Sigmoid colon (tissue), 6 donors: ENCODE measurements at regions not wholly inside any gene's neighbourhood (a gene's known extent, or its start where the extent isn't known, plus 50 kb on each side); places are given as distances from the start of the nearest gene placed in this dataset.

Source experiments
- DNase-seq: peaks from one replicate; pipeline ENCODE4 v3.0.0-alpha.2; 2019
- H3K27ac ChIP-seq, 4 donors: fragments of 200-600 bp; sonication (generic); one replicate each; pipeline ENCODE4 v1.5.1; 2016 to 2019; ENCODE audit warnings: mild to moderate bottlenecking in 1 of 4
- H3K27me3 ChIP-seq, 3 donors: fragments of 200-600 bp; sonication (generic); one replicate each; pipeline ENCODE4 v1.5.1; 2019; ENCODE audit warnings: mild to moderate bottlenecking in 1 of 3
- H3K36me3 ChIP-seq, 4 donors: fragments of 200-600 bp; sonication (generic); one replicate each; pipeline ENCODE4 v1.5.1; 2016 to 2019
- H3K4me1 ChIP-seq, 4 donors: fragments of 200-600 bp; sonication (generic); one replicate each; pipeline ENCODE4 v1.5.1; 2017 to 2019
- H3K4me3 ChIP-seq, 4 donors: fragments of 200-600 bp; sonication (generic); one replicate each; pipeline ENCODE4 v1.5.1; 2017 to 2019; ENCODE audit warnings: mild to moderate bottlenecking in 2 of 4, moderate library complexity in 1 of 4
- H3K9me3 ChIP-seq, 4 donors: fragments of 200-600 bp in 3 of 4; sonication (generic) in 3 of 4; one replicate each; pipeline versions ENCODE4 v1.5.1 to v1.6.1; 2013 to 2019
- EP300 ChIP-seq, 4 donors: sonication (generic); formaldehyde crosslinking; IDR thresholded peaks; one replicate each; pipeline ENCODE4 v1.6.1; 2017; ENCODE audit warnings: antibody characterized with exemption in 4 of 4
- POLR2A ChIP-seq, 2 donors: fragments of 450-650 bp; IDR thresholded peaks; one replicate each; pipeline ENCODE4 v1.6.1; 2016; ENCODE audit warnings: antibody characterized with exemption in 2 of 2, mild to moderate bottlenecking in 2 of 2, moderate library complexity in 2 of 2
- POLR2AphosphoS5 ChIP-seq, 4 donors: sonication (generic); formaldehyde crosslinking; IDR thresholded peaks; one replicate each; pipeline ENCODE4 v1.6.1; 2017; ENCODE audit warnings: antibody characterized with exemption in 4 of 4
- WGBS, 2 donors: extraction: QIAGEN DNeasy Blood & Tissue Kit; methylation state at CpG; one replicate each; pipeline ENCODE4 v1.1.7; 2013; 5-methylcytosine and 5-hydroxymethylcytosine counted together
- intact Hi-C: fragments of 100-400 bp; cut with DNase I; formaldehyde crosslinking; loops from one replicate; pipeline ENCODE4 v1.15.1; 2023
- TF ChIP-seq, protein P1 (sequence below), 4 experiments: fragments of 450-650 bp in 3 of 4; fragments of 200-600 bp in 1 of 4; IDR thresholded peaks; one replicate each; pipeline ENCODE4 v1.5.1; 2016 to 2019; ENCODE audit warnings: antibody characterized with exemption in 4 of 4, mild to moderate bottlenecking in 3 of 4, moderate library complexity in 2 of 4
- donor health status: healthy with polysubstance abuse.
- donor health status: healthy.

DNA sequence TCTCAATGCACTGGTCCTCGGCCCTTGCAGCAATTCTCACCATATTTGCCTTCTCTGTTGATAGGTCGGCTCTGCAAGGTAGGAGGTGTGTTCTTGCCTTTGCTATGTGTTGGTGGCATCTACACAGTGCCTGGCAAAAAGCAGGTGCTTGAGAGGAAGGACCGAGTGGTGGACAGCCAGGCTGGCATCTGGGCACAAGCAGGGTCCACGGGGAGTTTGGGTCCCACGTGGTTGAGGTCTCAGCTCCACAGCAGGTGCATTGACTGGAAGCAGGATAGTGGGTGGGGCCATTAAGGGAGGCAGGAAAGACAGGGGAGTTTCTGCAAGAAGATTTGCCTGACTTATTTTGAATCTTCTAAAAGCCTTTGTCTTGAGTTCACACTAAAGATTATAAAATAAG, 81.2 kb upstream of the WNT4 start:
- Histone ChIP-seq H3K4me1 (no peaks in the 10 kb centered on the region), H3K9me3 (no peaks in the 10 kb centered on the region), H3K27me3 (peaks cover 0 to 6% (median 0%) of the 10 kb centered on the region in 3 donors), H3K4me3 (no peak overlapping the region), H3K36me3 (no peaks in the 10 kb centered on the region), H3K27ac (no peak overlapping the region)
- WGBS, 2 donors = 61 to 80% methylated on average over 5 of the region's 5 CpGs
- intact Hi-C loops = no loop called here
- TF ChIP-seq POLR2A (IDR thresholded peaks at IDR 0.05) (no peak), EP300 (IDR thresholded peaks at IDR 0.05) (no peak), POLR2AphosphoS5 (IDR thresholded peaks at IDR 0.05) (no peak)
- peak; percentile 50 for DNase-seq

DNA sequence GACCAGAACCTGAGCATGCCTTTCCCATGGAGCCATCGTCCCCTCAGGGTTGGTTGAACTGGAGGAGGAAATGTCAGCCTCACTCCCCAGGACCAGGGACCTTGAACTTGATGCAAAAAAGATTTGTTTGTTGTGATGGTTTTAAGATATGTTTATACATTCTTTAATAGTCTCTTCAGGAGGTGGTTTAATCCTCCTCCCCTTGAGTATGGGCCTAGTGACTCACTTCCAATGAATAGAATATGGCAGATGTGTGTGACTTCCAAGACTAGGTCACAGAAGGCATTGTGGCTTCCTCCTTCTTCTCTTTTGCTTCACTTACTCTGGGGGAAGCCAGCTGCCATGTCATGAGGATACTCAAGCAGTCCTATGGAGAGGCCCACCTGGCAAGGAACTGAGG, 81.7 kb upstream of the WNT4 start:
- TF ChIP-seq, protein P1, sequence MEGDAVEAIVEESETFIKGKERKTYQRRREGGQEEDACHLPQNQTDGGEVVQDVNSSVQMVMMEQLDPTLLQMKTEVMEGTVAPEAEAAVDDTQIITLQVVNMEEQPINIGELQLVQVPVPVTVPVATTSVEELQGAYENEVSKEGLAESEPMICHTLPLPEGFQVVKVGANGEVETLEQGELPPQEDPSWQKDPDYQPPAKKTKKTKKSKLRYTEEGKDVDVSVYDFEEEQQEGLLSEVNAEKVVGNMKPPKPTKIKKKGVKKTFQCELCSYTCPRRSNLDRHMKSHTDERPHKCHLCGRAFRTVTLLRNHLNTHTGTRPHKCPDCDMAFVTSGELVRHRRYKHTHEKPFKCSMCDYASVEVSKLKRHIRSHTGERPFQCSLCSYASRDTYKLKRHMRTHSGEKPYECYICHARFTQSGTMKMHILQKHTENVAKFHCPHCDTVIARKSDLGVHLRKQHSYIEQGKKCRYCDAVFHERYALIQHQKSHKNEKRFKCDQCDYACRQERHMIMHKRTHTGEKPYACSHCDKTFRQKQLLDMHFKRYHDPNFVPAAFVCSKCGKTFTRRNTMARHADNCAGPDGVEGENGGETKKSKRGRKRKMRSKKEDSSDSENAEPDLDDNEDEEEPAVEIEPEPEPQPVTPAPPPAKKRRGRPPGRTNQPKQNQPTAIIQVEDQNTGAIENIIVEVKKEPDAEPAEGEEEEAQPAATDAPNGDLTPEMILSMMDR (IDR thresholded peaks at IDR 0.05) = no peak
- TF ChIP-seq POLR2A (IDR thresholded peaks at IDR 0.05) (no peak), EP300 (IDR thresholded peaks at IDR 0.05) (no peak), POLR2AphosphoS5 (IDR thresholded peaks at IDR 0.05) (no peak)
- no peaks in the 10 kb centered on the region for H3K4me1 ChIP-seq
- no peaks in the 10 kb centered on the region for H3K36me3 ChIP-seq
- H3K27me3 ChIP-seq = peaks cover 0 to 6% (median 0%) of the 10 kb centered on the region in 3 donors
- WGBS, 2 donors = 90 to 95% methylated on average over 1 of the region's 1 CpG
- H3K27ac ChIP-seq = no peak overlapping the region
- no peak for DNase-seq
- H3K9me3 ChIP-seq = no peaks in the 10 kb centered on the region
- H3K4me3 ChIP-seq = no peak overlapping the region
- intact Hi-C loops = no loop called here

DNA sequence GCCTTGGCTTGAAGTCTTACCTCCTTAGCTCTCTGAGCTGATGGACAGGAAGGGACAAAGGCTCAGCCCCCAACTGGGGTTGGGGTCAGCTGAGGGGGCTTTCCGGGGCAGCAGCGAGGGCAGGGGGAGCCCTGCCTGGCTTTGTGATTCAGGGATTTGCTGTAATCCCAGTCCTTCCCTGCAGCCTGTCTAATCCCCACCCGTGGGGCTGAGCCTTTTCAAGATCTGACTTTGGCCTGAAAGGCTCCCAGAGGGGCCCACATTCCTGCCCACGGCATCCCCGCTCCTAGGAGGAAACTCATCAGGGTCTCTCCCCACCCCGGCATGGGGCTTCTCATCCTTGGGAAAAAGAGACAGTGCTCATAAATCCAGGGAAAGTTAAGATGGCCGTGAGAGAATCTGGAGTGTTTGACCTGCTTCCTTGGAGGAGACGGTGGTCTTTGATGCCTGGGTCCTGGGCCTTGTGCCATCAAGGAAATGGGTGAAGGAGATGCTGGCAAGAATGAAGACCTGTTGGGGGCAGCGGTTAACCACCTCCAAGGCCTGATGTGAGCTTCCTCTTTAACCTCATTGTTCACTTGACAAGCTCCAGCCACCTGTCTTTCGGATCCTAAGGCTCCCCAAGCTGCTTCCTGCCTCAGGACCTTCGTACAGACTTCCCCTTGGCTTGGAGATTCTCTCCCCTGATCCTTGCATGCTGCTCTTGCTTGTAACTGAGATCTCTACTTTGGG, 83.1 kb upstream of the WNT4 start:
- TF ChIP-seq POLR2A (IDR thresholded peaks at IDR 0.05) (no peak), EP300 (IDR thresholded peaks at IDR 0.05) (no peak), POLR2AphosphoS5 (IDR thresholded peaks at IDR 0.05) (no peak)
- TF ChIP-seq, protein P1 (IDR thresholded peaks at IDR 0.05) = no peak
- no peaks in the 10 kb centered on the region for H3K4me1 ChIP-seq
- DNase-seq = no peak
- H3K36me3 ChIP-seq = no peaks in the 10 kb centered on the region
- H3K27me3 ChIP-seq = peaks cover 0 to 6% (median 0%) of the 10 kb centered on the region in 3 donors
- no peaks in the 10 kb centered on the region for H3K9me3 ChIP-seq
- H3K4me3 ChIP-seq = no peak overlapping the region
- intact Hi-C loops = no loop called here
- 56 to 72% methylated on average over 11 of the region's 11 CpGs for WGBS, 2 donors
- H3K27ac ChIP-seq = no peak overlapping the region

DNA sequence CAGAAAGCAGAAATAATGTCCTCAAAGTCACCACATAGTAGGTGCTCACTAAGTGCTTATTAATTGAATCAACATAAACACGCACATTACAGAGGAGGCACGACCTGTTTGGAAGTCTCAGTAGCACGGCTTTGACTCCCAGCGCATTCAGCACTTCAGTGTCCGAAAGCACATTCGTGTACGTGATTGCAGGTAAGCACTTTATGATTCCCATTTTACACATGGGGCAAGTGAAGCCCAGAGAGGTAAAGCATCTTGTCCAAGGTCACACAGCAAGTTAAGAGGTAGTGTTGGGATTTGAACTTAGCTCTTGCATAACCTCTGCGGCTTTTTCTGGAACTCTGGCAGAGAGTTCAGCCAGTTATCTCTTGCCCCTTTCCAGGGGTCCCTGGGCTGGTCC, 85.2 kb upstream of the WNT4 start:
- no peaks in the 10 kb centered on the region for H3K4me1 ChIP-seq
- H3K27me3 ChIP-seq = peaks cover 0 to 10% (median 0%) of the 10 kb centered on the region in 3 donors
- intact Hi-C loops = no loop called here
- DNase-seq = no peak
- no peak overlapping the region for H3K27ac ChIP-seq
- H3K9me3 ChIP-seq = no peaks in the 10 kb centered on the region
- no peaks in the 10 kb centered on the region for H3K36me3 ChIP-seq
- TF ChIP-seq POLR2AphosphoS5 (IDR thresholded peaks at IDR 0.05) = no peak
- TF ChIP-seq EP300 (IDR thresholded peaks at IDR 0.05) = no peak
- TF ChIP-seq POLR2A (IDR thresholded peaks at IDR 0.05) = no peak
- TF ChIP-seq, protein P1 (IDR thresholded peaks at IDR 0.05) = no peak
- 93% methylated on average over 8 of the region's 8 CpGs for WGBS, 2 donors
- H3K4me3 ChIP-seq = no peak overlapping the region

DNA sequence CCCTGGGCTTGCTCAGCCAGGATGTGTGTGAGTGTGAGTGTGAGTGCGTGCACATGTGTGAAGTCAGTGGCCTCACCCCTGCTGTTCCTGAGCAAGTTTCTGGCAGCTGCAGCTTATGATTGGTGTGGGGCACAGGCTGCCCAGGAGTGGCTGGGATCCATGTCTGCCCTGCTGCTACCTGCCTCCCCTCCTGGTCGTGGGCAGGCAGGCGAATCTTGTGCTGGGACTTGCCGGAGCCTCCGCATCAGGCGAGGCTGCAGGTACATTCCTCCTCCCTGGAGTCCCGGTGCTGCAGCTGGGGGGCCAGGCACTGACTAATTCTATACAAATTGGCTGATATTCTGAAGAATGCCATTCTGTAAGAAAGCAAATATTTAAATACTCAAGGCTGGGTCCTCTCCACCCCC, 85.6 kb upstream of the WNT4 start:
- Histone ChIP-seq H3K9me3 (no peaks in the 10 kb centered on the region), H3K4me3 (no peak overlapping the region), H3K4me1 (no peaks in the 10 kb centered on the region), H3K27me3 (peaks cover 0 to 10% (median 0%) of the 10 kb centered on the region in 3 donors), H3K27ac (no peak overlapping the region), H3K36me3 (no peaks in the 10 kb centered on the region)
- no peak for DNase-seq
- intact Hi-C loops = no loop called here
- WGBS, 2 donors = 39 to 60% methylated on average over 7 of the region's 7 CpGs
- TF ChIP-seq EP300 (IDR thresholded peaks at IDR 0.05) (no peak), POLR2AphosphoS5 (IDR thresholded peaks at IDR 0.05) (no peak), POLR2A (IDR thresholded peaks at IDR 0.05) (no peak)
- TF ChIP-seq, protein P1 (IDR thresholded peaks at IDR 0.05) = no peak
